IPS-18a (cell line): ENCODE measurements at regions not wholly inside any gene's neighbourhood (a gene's known extent, or its start where the extent isn't known, plus 50 kb on each side); places are given as distances from the start of the nearest gene placed in this dataset.
"Not testable (repeated sequence)": the region's sequence is repeated elsewhere in the genome, so short reads cannot be mapped to it uniquely, and the experiment has no call there.

Experiments used
- H3K27ac ChIP-seq: one replicate; pipeline ENCODE4 v1.5.1; 2013; ENCODE audit warnings: low read length
- H3K27me3 ChIP-seq: one replicate; pipeline ENCODE4 v1.6.1; 2013; ENCODE audit warnings: mild to moderate bottlenecking, low read length; ENCODE audit not compliant: control insufficient read depth, insufficient read depth
- H3K36me3 ChIP-seq: one replicate; pipeline ENCODE4 v1.6.1; 2013; ENCODE audit warnings: low read depth, low read length; ENCODE audit not compliant: control insufficient read depth
- H3K4me1 ChIP-seq: one replicate; pipeline ENCODE4 v1.6.1; 2013; ENCODE audit warnings: low read depth, low read length; ENCODE audit not compliant: control insufficient read depth
- H3K4me3 ChIP-seq: one replicate; pipeline ENCODE4 v1.5.1; 2013; ENCODE audit warnings: low read length
- H3K9ac ChIP-seq: one replicate; pipeline ENCODE4 v1.6.1; 2013; ENCODE audit warnings: mild to moderate bottlenecking, low read length, moderate library complexity
- H3K9me3 ChIP-seq: one replicate; pipeline ENCODE4 v1.6.1; 2013; ENCODE audit warnings: low read depth, low read length; ENCODE audit not compliant: control insufficient read depth

DNA sequence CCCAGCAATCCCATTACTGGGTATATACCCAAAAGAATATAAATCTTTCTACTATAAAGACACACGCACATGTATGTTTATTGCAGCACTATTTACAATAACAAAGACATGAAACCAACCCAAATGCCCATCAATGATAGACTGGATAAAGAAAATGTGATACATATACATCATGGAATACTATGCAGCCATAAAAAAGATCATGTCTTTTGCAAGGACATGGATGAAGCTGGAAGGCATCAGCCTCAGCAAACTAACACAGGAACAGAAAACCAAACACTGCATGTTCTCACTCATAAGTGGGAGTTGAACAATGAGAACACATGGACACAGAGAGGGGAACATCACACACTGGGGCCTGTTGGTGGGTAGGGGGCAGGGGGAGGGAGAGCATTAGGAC lies 169.0 kb upstream of the KLF6 start:
- not testable (repeated sequence) for H3K9ac ChIP-seq, H3K4me3 ChIP-seq, H3K9me3 ChIP-seq, H3K27me3 ChIP-seq, H3K27ac ChIP-seq, H3K36me3 ChIP-seq
- peaks cover 17% of the 10 kb centered on the region for H3K4me1 ChIP-seq

DNA sequence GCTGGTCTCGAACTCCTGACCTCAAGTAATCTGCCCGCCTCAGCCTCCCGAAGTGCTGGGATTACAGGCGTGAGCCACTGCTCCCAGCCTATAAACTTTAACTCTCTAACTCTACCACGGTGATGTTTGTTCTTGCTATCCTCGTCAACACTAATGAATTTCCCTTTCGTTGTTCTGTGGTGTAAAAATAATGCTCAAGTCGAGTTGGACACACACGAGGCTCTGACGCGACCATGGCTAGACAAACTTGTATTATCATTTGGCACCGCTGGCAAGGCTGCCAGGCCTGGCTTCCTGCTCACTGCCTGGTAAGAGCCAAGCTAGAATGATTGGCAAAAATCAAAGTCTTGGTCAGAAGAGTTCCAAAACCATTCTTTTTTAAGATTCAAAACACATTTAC lies 167.0 kb upstream of the KLF6 start:
- Histone ChIP-seq H3K9ac (no peak overlapping the region), H3K36me3 (no peaks in the 10 kb centered on the region), H3K27me3 (no peaks in the 10 kb centered on the region), H3K27ac (no peak overlapping the region), H3K9me3 (no peaks in the 10 kb centered on the region), H3K4me3 (no peak overlapping the region), H3K4me1 (peaks cover 17% of the 10 kb centered on the region)

DNA sequence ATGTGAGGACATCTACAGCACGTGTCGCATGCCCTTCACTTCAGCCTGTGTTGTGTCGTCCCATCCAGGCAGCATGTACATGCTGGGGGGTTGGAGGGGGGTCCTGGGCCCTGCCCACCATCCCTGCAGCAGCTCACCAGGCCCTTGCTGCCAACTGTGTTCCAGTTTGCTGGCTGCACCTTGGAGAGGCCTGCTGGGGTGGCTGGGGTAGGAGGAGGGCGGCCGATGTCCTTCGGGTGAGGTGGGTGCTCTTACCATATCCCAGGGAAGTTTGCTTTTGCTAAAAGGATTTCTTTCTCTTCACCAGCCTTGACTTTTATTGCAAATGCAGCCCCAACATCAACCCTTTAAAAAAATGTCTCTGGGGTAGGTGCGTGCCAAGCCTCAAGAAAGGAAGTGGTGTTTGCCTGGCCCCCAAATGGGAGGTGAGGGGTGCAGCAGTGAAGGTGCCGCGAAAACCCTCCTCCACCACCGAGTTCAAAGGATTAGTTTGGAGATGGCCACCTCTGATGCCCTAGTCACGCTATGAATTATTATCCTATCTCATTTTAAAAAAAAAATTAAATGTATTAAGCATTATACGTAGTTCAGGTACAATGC lies 165.8 kb upstream of the KLF6 start:
- Histone ChIP-seq H3K9me3 (no peaks in the 10 kb centered on the region), H3K27ac (no peak overlapping the region), H3K36me3 (no peaks in the 10 kb centered on the region), H3K27me3 (no peaks in the 10 kb centered on the region), H3K9ac (no peak overlapping the region), H3K4me1 (peaks cover 14% of the 10 kb centered on the region), H3K4me3 (no peak overlapping the region)

DNA sequence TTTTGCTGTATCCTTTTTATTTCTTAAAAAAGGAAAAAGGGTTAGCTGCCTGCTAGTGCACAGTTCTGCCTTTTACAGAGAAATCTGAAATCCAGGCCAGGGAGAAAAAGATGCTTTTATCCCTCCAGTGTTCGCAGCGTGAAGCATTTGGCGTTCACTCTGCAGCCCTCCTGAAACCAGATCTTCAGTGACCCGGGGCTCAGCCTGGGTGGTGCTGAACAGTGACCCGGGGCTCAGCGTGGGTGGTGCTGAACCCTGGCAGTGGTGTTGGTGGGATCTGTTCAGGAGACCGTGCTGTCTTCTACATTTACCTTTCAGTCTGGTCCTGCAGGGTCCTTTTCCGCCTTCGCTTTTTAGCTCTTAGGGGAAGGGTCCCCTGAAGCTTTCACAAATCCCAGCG lies 164.7 kb upstream of the KLF6 start:
- H3K9ac ChIP-seq: no peak overlapping the region
- H3K4me1 ChIP-seq: peaks cover 7% of the 10 kb centered on the region
- H3K36me3 ChIP-seq: no peaks in the 10 kb centered on the region
- H3K9me3 ChIP-seq: no peaks in the 10 kb centered on the region
- H3K4me3 ChIP-seq: no peak overlapping the region
- no peaks in the 10 kb centered on the region for H3K27me3 ChIP-seq
- no peak overlapping the region for H3K27ac ChIP-seq

DNA sequence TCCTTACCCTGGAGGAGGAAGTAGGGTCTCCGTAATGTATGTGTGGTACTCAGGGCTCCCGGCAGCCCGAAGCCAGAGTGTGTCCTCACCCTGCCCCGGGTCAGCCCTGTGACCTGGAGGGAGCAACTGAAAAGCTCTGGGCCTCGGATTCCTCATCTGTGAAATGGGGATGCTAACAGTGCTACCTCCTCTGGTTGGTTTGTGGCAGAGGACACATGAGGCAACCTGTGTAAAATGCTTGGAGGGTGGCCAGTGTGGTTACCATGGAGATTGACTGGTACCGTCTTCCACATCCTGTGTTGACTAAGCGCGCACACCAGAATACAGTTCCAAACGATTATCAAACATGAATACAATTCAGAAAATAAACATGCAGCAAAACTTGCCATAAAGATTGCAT lies 163.8 kb upstream of the KLF6 start:
- no peak overlapping the region for H3K27ac ChIP-seq
- H3K4me1 ChIP-seq: peaks cover 7% of the 10 kb centered on the region
- H3K27me3 ChIP-seq: no peaks in the 10 kb centered on the region
- no peaks in the 10 kb centered on the region for H3K36me3 ChIP-seq
- H3K9me3 ChIP-seq: no peaks in the 10 kb centered on the region
- H3K4me3 ChIP-seq: no peak overlapping the region
- no peak overlapping the region for H3K9ac ChIP-seq

DNA sequence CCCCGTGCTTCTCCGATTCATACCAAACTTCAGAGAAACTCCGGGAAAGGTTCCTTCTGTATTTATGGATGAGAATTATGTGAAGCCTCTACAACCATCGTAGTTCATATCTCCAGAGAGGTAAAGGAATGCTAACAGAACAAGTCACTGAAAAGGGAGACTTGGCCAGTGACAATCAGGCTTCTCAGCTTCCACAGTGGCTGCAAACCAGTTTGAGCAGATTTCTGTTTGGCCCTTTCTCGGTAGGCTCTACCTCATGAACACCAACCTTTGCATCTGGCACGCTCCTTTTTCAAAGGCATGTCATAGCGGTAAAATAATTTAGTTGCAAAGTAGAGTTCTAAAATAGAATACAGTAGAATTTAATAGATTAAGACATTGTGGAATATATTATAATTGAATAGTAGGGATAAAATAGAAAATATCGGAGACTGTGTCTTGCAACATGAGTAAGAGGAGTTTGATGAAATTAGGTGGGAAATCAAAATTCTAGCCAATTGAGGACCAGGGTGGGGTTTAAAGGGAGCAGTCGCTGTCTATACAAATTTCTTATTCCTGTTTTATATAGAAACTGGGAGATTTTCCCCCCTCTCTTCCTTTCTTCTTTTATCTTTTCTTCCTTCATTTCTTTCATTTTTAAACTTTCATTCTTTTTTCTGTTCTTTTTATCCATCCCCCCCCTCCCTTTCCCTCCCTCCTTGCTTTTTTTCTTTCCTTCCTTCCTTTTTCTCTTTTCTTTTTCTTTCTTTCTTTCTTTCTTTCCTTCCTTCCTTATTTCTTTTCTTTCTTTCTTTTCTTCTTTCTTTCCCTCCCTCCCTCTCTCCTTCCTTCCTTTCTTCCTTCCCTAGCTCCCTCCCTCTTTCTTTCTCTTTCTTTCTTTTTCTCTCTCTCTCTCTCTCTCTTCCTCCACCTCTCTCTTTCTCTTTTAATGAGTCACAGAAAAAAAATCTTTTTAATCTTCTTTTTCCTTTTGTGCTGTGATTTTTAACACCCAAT lies 161.5 kb upstream of the KLF6 start:
- Histone ChIP-seq H3K27me3 (no peaks in the 10 kb centered on the region), H3K9ac (no peak overlapping the region), H3K4me1 (peaks cover 7% of the 10 kb centered on the region), H3K36me3 (no peaks in the 10 kb centered on the region), H3K9me3 (no peaks in the 10 kb centered on the region), H3K4me3 (no peak overlapping the region), H3K27ac (no peak overlapping the region)

DNA sequence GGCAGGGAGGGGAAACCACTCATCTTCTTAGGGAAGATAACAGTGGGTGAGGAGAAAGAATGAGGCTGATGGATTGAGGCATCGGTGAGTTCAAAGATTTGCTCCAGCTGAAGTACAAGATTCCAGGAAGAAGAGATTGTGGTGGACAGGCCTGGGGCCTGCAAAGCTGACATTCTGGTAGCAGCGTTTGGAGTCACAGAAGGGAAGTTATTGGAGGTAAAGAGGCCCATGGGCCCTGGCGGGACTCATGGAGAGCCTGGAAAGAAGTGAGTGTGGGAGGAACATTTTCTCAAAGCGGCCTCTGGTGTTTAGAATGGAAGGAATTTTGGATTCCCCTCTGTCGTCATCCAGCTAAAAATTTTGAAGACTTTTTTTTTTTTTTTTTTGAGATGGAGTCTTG lies 160.0 kb upstream of the KLF6 start:
- Histone ChIP-seq H3K27me3 (no peaks in the 10 kb centered on the region), H3K4me3 (no peak overlapping the region), H3K9me3 (no peaks in the 10 kb centered on the region), H3K27ac (no peak overlapping the region), H3K36me3 (no peaks in the 10 kb centered on the region), H3K9ac (no peak overlapping the region), H3K4me1 (peaks cover 7% of the 10 kb centered on the region)

DNA sequence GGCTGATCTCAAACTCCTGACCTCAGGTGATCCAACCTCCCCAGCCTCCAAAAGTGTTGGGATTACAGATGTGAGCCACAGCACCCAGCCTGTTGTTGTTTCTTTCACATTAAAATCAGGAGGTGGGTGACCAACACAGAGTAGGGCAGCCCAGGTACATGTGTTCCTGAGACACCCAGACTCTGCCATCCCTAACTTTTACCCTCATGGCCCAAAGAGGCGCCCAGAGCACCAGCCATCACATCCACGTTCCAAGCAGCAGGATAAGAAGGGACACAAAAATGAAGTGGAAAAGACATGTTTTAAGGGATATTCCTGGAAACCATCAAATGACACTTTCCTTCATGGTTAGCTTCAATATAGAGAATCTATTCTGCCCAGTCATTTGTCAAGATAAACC lies 159.6 kb upstream of the KLF6 start:
- Histone ChIP-seq H3K4me1 (peaks cover 3% of the 10 kb centered on the region), H3K27me3 (no peaks in the 10 kb centered on the region), H3K27ac (no peak overlapping the region), H3K4me3 (no peak overlapping the region), H3K9me3 (no peaks in the 10 kb centered on the region), H3K9ac (no peak overlapping the region), H3K36me3 (no peaks in the 10 kb centered on the region)

DNA sequence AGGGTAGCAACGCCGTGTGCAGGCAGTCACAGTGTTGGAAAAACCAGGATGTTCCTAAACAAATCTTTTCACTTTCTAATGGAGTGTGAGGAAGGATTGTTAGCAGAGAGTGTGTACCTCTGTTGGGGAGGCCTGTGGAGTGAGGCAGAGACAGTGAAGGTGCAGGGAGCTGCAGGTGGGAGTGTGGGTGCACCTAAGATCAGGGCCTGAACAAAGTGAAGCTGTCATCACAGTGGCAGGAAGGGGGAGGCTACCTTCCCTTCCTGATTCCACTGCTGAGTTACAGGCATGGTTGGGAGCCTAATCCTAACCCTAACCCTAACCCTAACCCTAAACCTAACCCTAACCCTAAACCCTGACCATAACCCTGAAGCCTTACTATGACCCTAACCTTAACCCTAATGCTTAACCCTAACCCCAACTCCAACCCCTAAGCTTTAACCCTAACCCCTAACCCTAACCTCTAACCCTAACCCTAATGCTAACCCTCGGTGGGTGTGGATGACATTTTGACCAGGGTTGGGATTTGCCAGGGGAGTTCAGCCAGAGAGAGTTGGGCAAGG lies 158.8 kb upstream of the KLF6 start:
- Histone ChIP-seq H3K4me3 (no peak overlapping the region), H3K9ac (no peak overlapping the region), H3K9me3 (no peaks in the 10 kb centered on the region), H3K36me3 (no peaks in the 10 kb centered on the region), H3K27me3 (no peaks in the 10 kb centered on the region), H3K27ac (no peak overlapping the region), H3K4me1 (no peaks in the 10 kb centered on the region)

DNA sequence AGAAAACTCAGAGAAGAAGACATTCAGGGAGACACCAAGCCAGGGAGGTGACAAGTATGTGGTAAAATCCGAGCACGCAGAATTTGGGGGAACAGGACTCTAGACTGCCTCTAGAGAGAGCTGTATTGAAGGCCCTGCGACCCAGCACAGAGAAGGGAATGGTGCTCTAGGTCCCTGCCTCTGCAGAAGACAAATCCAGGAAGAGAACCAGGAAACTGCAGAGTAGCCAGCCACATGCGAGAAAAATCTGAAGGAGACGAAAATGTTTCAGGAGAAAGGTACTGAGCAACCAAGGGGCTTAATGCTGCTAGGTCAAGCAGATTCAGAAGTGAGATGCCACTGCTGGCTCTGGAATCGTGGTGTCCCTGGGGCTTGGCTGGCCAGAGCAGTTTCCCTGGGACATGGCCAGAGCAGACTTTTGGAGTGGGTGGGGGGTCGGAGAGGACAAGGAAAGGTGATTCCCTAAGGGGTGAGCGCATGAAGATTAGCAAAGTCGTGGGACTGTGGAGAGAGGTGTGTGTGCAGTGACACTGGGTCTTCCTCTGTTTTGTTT lies 158.0 kb upstream of the KLF6 start:
- Histone ChIP-seq H3K27ac (no peak overlapping the region), H3K4me3 (no peak overlapping the region), H3K9ac (no peak overlapping the region), H3K9me3 (no peaks in the 10 kb centered on the region), H3K4me1 (no peaks in the 10 kb centered on the region), H3K36me3 (no peaks in the 10 kb centered on the region), H3K27me3 (no peaks in the 10 kb centered on the region)

DNA sequence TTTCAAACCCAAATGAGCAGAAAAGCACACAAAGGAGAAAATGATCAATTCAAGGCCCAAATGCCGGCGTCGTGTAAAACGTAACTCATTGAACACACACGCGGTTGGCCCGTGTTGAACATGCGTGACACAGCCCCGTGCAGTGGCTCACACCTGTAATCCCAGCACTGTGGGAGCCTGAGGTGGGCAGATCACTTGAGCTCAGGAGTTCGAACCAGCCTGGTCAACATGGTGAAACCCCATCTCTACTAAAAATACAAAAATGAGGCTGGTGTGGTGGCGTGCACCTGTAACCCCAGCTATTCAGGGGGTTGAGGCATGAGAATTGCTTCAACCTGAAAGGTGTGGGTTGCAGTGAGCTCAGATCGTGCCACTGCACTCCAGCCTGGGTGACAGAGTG lies 156.7 kb upstream of the KLF6 start:
- no peaks in the 10 kb centered on the region for H3K27me3 ChIP-seq
- H3K9ac ChIP-seq: no peak overlapping the region
- H3K9me3 ChIP-seq: no peaks in the 10 kb centered on the region
- no peaks in the 10 kb centered on the region for H3K4me1 ChIP-seq
- H3K36me3 ChIP-seq: no peaks in the 10 kb centered on the region
- H3K4me3 ChIP-seq: no peak overlapping the region
- H3K27ac ChIP-seq: no peak overlapping the region
